GM20000 (cell line): ENCODE measurements at regions not wholly inside any gene's neighbourhood (a gene's known extent, or its start where the extent isn't known, plus 50 kb on each side); places are given as distances from the start of the nearest gene placed in this dataset.
"Not testable (repeated sequence)": the region's sequence is repeated elsewhere in the genome, so short reads cannot be mapped to it uniquely, and the experiment has no call there.

Source experiments
- DNase-seq: peaks from one replicate; pipeline ENCODE4 v3.0.0; 2012; ENCODE audit warnings: low spot score
- CTCF ChIP-seq: IDR thresholded peaks from 2 replicates; pipeline ENCODE4 v1.5.1; 2012; ENCODE audit warnings: mild to moderate bottlenecking, control low read depth; ENCODE audit errors: extremely low read depth, missing control alignments

- no peak for DNase-seq
- TF ChIP-seq CTCF = no peak
Measured at GRCh38 chr5:174503086-174503460, 221.3 kb upstream of the MSX2 start.

GRCh38 chr5:174503461-174504265, 220.7 kb upstream of the MSX2 start:
- no peak for DNase-seq
- no peak for TF ChIP-seq CTCF

GRCh38 chr5:174504266-174504726, 220.1 kb upstream of the MSX2 start:
- TF ChIP-seq CTCF = no peak

GRCh38 chr5:174505621-174506020, 218.8 kb upstream of the MSX2 start:
- TF ChIP-seq CTCF = no peak
- DNase-seq = no peak

More at GRCh38 chr5:174504266-174504726, 220.1 kb upstream of the MSX2 start:
- DNase-seq = no peak

- DNase-seq = not testable (repeated sequence)
Measured at GRCh38 chr5:174510782-174511453, 213.5 kb upstream of the MSX2 start.

- DNase-seq = no peak
- no peak for TF ChIP-seq CTCF
Measured at GRCh38 chr5:174511714-174512253, 212.6 kb upstream of the MSX2 start.

- no peak for DNase-seq
- TF ChIP-seq CTCF = no peak
Measured at GRCh38 chr5:174514325-174514724, 210.1 kb upstream of the MSX2 start.
